ENCODE measurements at regions not wholly inside any gene's neighbourhood (a gene's known extent, or its start where the extent isn't known, plus 50 kb on each side); places are given as distances from the start of the nearest gene placed in this dataset.

DNA sequence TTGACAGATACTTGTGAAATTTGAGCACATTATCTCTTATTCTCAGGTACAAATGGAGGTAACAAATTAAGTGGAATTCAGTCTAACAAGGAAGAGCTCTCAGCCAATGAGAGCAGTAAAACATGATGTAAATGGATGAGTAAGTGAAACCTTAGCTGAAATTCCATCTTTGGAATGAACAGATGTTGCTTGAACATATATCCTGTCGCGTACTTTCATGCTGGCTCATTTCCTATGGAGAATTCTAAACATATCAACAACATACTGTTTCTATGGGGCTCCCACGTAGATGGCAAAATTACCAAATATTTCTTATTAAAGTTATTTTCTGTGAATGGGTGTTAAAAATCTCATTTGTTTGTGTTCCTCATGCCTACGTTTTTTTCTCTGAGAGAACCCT is 256.3 kb upstream of the LINC00305 start:
- no peaks in the 10 kb centered on the region for H3K36me3 ChIP-seq
- no peak for DNase-seq (ENCODE audit: low spot score)

DNA sequence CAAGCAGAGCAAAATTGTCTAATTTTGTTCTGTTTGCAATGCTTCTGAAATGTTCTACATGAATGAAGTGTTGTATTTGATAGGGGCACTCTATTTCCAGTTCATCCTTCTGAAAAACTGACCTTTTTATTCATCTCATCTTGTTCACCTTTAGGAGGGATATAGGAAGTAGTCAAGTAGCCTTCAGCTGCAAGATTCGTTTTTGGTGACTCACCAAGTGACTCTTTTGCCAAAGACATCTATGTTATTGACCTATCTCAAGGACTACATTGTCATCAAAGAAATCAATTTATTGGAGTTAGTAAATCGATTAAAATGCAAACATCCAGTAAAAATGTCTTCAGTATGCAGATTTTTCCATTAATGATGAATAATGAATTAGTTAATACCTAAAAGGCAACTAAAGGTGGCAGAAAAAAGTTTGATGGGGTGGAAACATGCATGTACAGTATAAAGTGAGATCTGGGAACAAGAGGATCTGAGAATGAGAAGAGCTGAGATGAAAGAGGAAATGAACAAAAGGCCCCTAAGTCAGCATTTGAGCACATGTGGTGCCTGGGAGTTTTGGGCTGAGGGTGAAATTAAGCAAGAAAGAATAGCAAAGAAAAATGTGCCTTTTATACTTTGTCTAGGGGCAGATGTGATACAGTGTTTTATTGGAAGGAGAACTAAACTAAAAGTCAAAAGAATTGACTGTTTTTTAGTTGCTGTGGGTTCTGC is 255.1 kb upstream of the LINC00305 start:
- no peak for DNase-seq (ENCODE audit: low spot score)
- Histone ChIP-seq H3K9me3 (no peaks in the 10 kb centered on the region), H3K4me3 (no peak overlapping the region), H3K36me3 (no peaks in the 10 kb centered on the region), H3K4me1 (replicated peaks) (no peaks in the 10 kb centered on the region), H3K27me3 (replicated peaks; ENCODE audit: insufficient read depth) (no peaks in the 10 kb centered on the region), H3K27ac (no peak overlapping the region)
- intact Hi-C loops (cut with DNase I), result no loop called here
- TF ChIP-seq, protein P1, sequence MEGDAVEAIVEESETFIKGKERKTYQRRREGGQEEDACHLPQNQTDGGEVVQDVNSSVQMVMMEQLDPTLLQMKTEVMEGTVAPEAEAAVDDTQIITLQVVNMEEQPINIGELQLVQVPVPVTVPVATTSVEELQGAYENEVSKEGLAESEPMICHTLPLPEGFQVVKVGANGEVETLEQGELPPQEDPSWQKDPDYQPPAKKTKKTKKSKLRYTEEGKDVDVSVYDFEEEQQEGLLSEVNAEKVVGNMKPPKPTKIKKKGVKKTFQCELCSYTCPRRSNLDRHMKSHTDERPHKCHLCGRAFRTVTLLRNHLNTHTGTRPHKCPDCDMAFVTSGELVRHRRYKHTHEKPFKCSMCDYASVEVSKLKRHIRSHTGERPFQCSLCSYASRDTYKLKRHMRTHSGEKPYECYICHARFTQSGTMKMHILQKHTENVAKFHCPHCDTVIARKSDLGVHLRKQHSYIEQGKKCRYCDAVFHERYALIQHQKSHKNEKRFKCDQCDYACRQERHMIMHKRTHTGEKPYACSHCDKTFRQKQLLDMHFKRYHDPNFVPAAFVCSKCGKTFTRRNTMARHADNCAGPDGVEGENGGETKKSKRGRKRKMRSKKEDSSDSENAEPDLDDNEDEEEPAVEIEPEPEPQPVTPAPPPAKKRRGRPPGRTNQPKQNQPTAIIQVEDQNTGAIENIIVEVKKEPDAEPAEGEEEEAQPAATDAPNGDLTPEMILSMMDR (IDR thresholded peaks at IDR 0.05), result no peak
- TF ChIP-seq POLR2A (IDR thresholded peaks at IDR 0.05) (no peak), POLR2AphosphoS5 (IDR thresholded peaks at IDR 0.05) (no peak)
- WGBS, result 85% methylated on average over 2 of the region's 2 CpGs

More for the DNA sequence above, 256.3 kb upstream of the LINC00305 start:
- intact Hi-C loops (cut with DNase I), result no loop called here
- Histone ChIP-seq H3K4me1 (replicated peaks) (no peaks in the 10 kb centered on the region), H3K9me3 (no peaks in the 10 kb centered on the region), H3K4me3 (no peak overlapping the region), H3K27ac (no peak overlapping the region), H3K27me3 (replicated peaks; ENCODE audit: insufficient read depth) (no peaks in the 10 kb centered on the region)
- 87% methylated on average over 4 of the region's 4 CpGs for WGBS
- TF ChIP-seq, protein P1 (IDR thresholded peaks at IDR 0.05), result no peak
- TF ChIP-seq POLR2A (IDR thresholded peaks at IDR 0.05) (no peak), POLR2AphosphoS5 (IDR thresholded peaks at IDR 0.05) (no peak)

DNA sequence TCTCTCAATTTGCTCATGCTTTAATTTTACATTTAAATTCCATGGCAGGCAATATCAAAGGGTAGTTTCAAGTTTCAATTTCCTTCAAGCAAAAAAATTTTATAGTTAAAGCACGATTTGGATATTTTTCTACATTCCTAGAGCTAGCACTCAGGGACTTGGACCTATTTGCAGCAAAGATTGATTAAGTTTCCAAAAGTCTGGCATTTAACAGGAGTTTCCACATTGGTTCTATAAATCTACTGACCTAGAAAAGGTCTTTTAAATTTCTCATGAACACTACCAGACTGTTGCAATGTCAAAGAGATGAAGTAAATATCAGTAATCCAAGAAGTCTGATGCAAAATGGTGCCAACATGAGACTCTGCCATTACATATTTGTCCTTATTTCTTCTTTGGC is 253.7 kb upstream of the LINC00305 start:
- Histone ChIP-seq H3K27ac (no peak overlapping the region), H3K9me3 (no peaks in the 10 kb centered on the region), H3K27me3 (replicated peaks; ENCODE audit: insufficient read depth) (no peaks in the 10 kb centered on the region), H3K4me3 (no peak overlapping the region), H3K4me1 (replicated peaks) (no peaks in the 10 kb centered on the region), H3K36me3 (no peaks in the 10 kb centered on the region)
- TF ChIP-seq POLR2AphosphoS5 (IDR thresholded peaks at IDR 0.05) (no peak), POLR2A (IDR thresholded peaks at IDR 0.05) (no peak)
- TF ChIP-seq, protein P1 (IDR thresholded peaks at IDR 0.05), result no peak
- intact Hi-C loops (cut with DNase I), result no loop called here
- WGBS, result 30% methylated on average over 1 of the region's 1 CpG
- DNase-seq (ENCODE audit: low spot score), result no peak

DNA sequence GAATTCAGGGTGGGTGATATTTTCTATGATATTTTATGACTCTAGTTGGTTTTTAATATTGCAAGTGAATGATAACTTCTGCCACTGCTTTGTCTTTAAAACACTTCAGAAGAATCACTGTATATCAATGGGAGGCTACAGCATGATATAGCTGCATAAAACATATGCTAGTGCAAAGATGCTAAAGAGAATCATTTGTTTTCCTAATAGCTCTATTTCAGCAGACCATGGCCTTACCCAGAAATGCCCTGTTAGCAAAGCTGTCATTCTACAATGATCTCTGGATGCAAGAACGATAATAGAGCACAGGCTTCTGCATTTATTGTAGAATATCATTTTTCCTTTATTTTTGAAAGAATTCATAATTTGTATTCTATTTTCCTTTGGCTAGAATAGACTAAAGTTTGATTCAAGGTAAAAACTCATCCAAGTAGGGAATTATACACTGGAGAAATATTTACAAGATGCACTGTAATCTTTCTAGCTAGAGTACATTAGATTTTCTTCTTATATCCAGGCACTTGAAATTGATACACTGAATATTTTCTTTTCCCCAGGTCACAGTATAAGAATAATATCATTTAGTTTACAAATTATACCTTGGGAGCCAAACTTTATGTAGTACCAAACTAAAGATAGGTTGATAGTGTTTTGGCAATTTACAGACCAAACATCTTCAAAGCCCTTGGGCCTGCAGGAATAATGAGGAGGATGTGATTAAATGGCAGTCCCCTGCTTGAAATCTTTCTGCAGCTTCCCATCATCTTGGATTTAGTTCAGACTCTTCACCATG is 252.6 kb upstream of the LINC00305 start:
- no peak for DNase-seq (ENCODE audit: low spot score)
- H3K4me3 ChIP-seq, result no peak overlapping the region
- no peaks in the 10 kb centered on the region for H3K27me3 ChIP-seq (replicated peaks; ENCODE audit: insufficient read depth)
- no peaks in the 10 kb centered on the region for H3K36me3 ChIP-seq
- intact Hi-C loops (cut with DNase I), result no loop called here
- WGBS, result 82% methylated on average over 1 of the region's 1 CpG
- TF ChIP-seq, protein P1 (IDR thresholded peaks at IDR 0.05), result no peak
- TF ChIP-seq POLR2AphosphoS5 (IDR thresholded peaks at IDR 0.05) (no peak), POLR2A (IDR thresholded peaks at IDR 0.05) (no peak)
- no peak overlapping the region for H3K27ac ChIP-seq
- no peaks in the 10 kb centered on the region for H3K9me3 ChIP-seq
- H3K4me1 ChIP-seq (replicated peaks), result no peaks in the 10 kb centered on the region
